Mesenchymal stem cell (in vitro differentiated cells and primary cell): ENCODE measurements at regions not wholly inside any gene's neighbourhood (a gene's known extent, or its start where the extent isn't known, plus 50 kb on each side); places are given as distances from the start of the nearest gene placed in this dataset.

Source experiments
- DNase-seq: peaks from one replicate; pipeline ENCODE4 v3.0.0-alpha.2; 2013
- H2AFZ ChIP-seq: one replicate; pipeline ENCODE4 v1.6.1; 2013; ENCODE audit warnings: low read depth, mild to moderate bottlenecking, control low read depth, inconsistent platforms, low read length, moderate library complexity
- H2AK5ac ChIP-seq: 2 replicates; pipeline ENCODE4 v1.6.1; 2013; ENCODE audit warnings: low read length, moderate library complexity, mild to moderate bottlenecking, inconsistent platforms; ENCODE audit not compliant: severe bottlenecking
- H2BK120ac ChIP-seq: one replicate; pipeline ENCODE4 v1.6.1; 2013; ENCODE audit warnings: low read depth, mild to moderate bottlenecking, inconsistent platforms, low read length, moderate library complexity
- H2BK12ac ChIP-seq, 2 experiments: one replicate each; pipeline ENCODE4 v1.6.1; 2013; ENCODE audit warnings: inconsistent platforms in 2 of 2, low read length in 2 of 2, mild to moderate bottlenecking in 2 of 2, moderate library complexity in 2 of 2, control low read depth in 1 of 2
- H2BK15ac ChIP-seq: one replicate; pipeline ENCODE4 v1.6.1; 2013; ENCODE audit warnings: mild to moderate bottlenecking, low read depth, inconsistent platforms; ENCODE audit not compliant: poor library complexity, severe bottlenecking
- H2BK5ac ChIP-seq: 2 replicates; pipeline ENCODE4 v1.6.1; 2013; ENCODE audit warnings: low read depth, mild to moderate bottlenecking, low read length, control low read depth, inconsistent platforms; ENCODE audit not compliant: poor library complexity, severe bottlenecking
- H3K14ac ChIP-seq, 2 experiments: one replicate each; pipeline ENCODE4 v1.6.1; 2013; ENCODE audit warnings: inconsistent platforms in 2 of 2, low read length in 2 of 2, control low read depth in 1 of 2, mild to moderate bottlenecking in 1 of 2, moderate library complexity in 1 of 2
- H3K18ac ChIP-seq, 2 experiments: one replicate each; pipeline ENCODE4 v1.6.1; 2013; ENCODE audit warnings: inconsistent platforms in 2 of 2, low read length in 2 of 2, control low read depth in 1 of 2, low read depth in 1 of 2, mild to moderate bottlenecking in 1 of 2
- H3K23ac ChIP-seq, 2 experiments: one replicate each; pipeline ENCODE4 v1.6.1; 2013; ENCODE audit warnings: inconsistent platforms in 2 of 2, low read length in 2 of 2, mild to moderate bottlenecking in 2 of 2, moderate library complexity in 2 of 2, control low read depth in 1 of 2
- H3K27ac ChIP-seq: 2 replicates; pipeline ENCODE4 v1.5.1; 2013; ENCODE audit warnings: mild to moderate bottlenecking, moderate library complexity, low read length, control low read depth, inconsistent platforms; ENCODE audit not compliant: poor library complexity, severe bottlenecking
- H3K27me3 ChIP-seq, 2 experiments: 2 replicates each; pipeline versions ENCODE4 v1.6.1 to v1.7.0; 2013; ENCODE audit warnings: low read length in 2 of 2, mild to moderate bottlenecking in 2 of 2, moderate library complexity in 2 of 2, control low read depth in 1 of 2, inconsistent platforms in 1 of 2; ENCODE audit not compliant: control insufficient read depth in 1 of 2, insufficient read depth in 1 of 2
- H3K36me3 ChIP-seq, 2 experiments: 2 replicates each; pipeline versions ENCODE4 v1.6.1 to v1.7.0; 2013; ENCODE audit warnings: low read length in 2 of 2, control low read depth in 1 of 2, inconsistent platforms in 1 of 2, low read depth in 1 of 2, mild to moderate bottlenecking in 1 of 2; ENCODE audit not compliant: insufficient read depth in 2 of 2, control insufficient read depth in 1 of 2
- H3K4ac ChIP-seq, 2 experiments: one replicate each; pipeline ENCODE4 v1.6.1; 2013; ENCODE audit warnings: inconsistent platforms in 2 of 2, low read length in 2 of 2, mild to moderate bottlenecking in 2 of 2, moderate library complexity in 2 of 2, control low read depth in 1 of 2, low read depth in 1 of 2
- H3K4me1 ChIP-seq: 2 replicates; pipeline ENCODE4 v1.6.1; 2013; ENCODE audit warnings: low read depth, low read length, control low read depth; ENCODE audit not compliant: control insufficient read depth, insufficient read depth
- H3K4me2 ChIP-seq: 2 replicates; pipeline ENCODE4 v1.6.1; 2013; ENCODE audit warnings: low read length, mild to moderate bottlenecking, inconsistent platforms; ENCODE audit not compliant: poor library complexity, severe bottlenecking
- H3K4me3 ChIP-seq, 2 experiments: 2 replicates each; pipeline versions ENCODE4 v1.5.1 to v1.7.0; 2013; ENCODE audit warnings: low read length in 2 of 2, mild to moderate bottlenecking in 2 of 2, control low read depth in 1 of 2, low read depth in 1 of 2; ENCODE audit not compliant: insufficient read depth in 1 of 2
- H3K79me1 ChIP-seq: replicated peaks from 2 replicates; pipeline ENCODE4 v1.6.1; 2013; ENCODE audit warnings: mild to moderate bottlenecking, control low read depth, low read length, inconsistent platforms; ENCODE audit not compliant: poor library complexity, severe bottlenecking
- H3K9ac ChIP-seq: 2 replicates; pipeline ENCODE4 v1.7.0; 2013; ENCODE audit warnings: mild to moderate bottlenecking, low read length, moderate library complexity
- H3K9me3 ChIP-seq: 2 replicates; pipeline ENCODE4 v1.7.0; 2013; ENCODE audit warnings: mild to moderate bottlenecking, low read length; ENCODE audit not compliant: control insufficient read depth
- H4K8ac ChIP-seq: one replicate; pipeline ENCODE4 v1.6.1; 2013; ENCODE audit warnings: inconsistent platforms, mild to moderate bottlenecking, low read length, moderate library complexity
- H4K91ac ChIP-seq: one replicate; pipeline ENCODE4 v1.6.1; 2013; ENCODE audit warnings: mild to moderate bottlenecking, low read length, inconsistent platforms
- WGBS: methylation state at CpG from one replicate; pipeline ENCODE4 v1.1.7; 2013; ENCODE audit warnings: mixed read lengths; 5-methylcytosine and 5-hydroxymethylcytosine counted together

- H3K14ac ChIP-seq, result no peak overlapping the region
- no peaks in the 10 kb centered on the region for H3K79me1 ChIP-seq
- H4K91ac ChIP-seq, result no peak overlapping the region
- H3K36me3 ChIP-seq, result no peaks in the 10 kb centered on the region
- no peak overlapping the region for H2AFZ ChIP-seq
- DNase-seq, result no peak
- H3K4ac ChIP-seq, result no peak overlapping the region
- no peaks in the 10 kb centered on the region for H3K9me3 ChIP-seq
- H2BK5ac ChIP-seq, result no peak overlapping the region
- no peak overlapping the region for H2BK12ac ChIP-seq
- no peak overlapping the region for H3K9ac ChIP-seq
- no peak overlapping the region for H2BK15ac ChIP-seq
- H3K23ac ChIP-seq, result no peak overlapping the region
- H2BK120ac ChIP-seq, result no peak overlapping the region
- no peaks in the 10 kb centered on the region for H3K27me3 ChIP-seq
- H3K4me3 ChIP-seq, result no peak overlapping the region
- WGBS, result 94% methylated on average over 2 of the region's 2 CpGs
- H4K8ac ChIP-seq, result no peak overlapping the region
- H3K4me2 ChIP-seq, result no peak overlapping the region
- no peak overlapping the region for H2AK5ac ChIP-seq
- H3K4me1 ChIP-seq, result no peaks in the 10 kb centered on the region
- H3K27ac ChIP-seq, result no peak overlapping the region
- H3K18ac ChIP-seq, result no peak overlapping the region
These were observed 445.8 kb downstream of the HTR1B start for GRCh38 chr6:77017537-77017936.

- no peak overlapping the region for H2BK5ac ChIP-seq
- no peak overlapping the region for H3K18ac ChIP-seq
- no peak overlapping the region for H2BK12ac ChIP-seq
- H2BK120ac ChIP-seq, result no peak overlapping the region
- H3K79me1 ChIP-seq, result no peaks in the 10 kb centered on the region
- no peak overlapping the region for H3K9ac ChIP-seq
- H2AK5ac ChIP-seq, result no peak overlapping the region
- no peak overlapping the region for H4K8ac ChIP-seq
- no peaks in the 10 kb centered on the region for H3K4me1 ChIP-seq
- H3K14ac ChIP-seq, result no peak overlapping the region
- H3K4ac ChIP-seq, result no peak overlapping the region
- DNase-seq, result peak; percentile 83
- no peak overlapping the region for H3K23ac ChIP-seq
- WGBS, result 23% methylated on average over 1 of the region's 1 CpG
- no peaks in the 10 kb centered on the region for H3K27me3 ChIP-seq
- H3K4me2 ChIP-seq, result no peak overlapping the region
- H4K91ac ChIP-seq, result no peak overlapping the region
- H2BK15ac ChIP-seq, result no peak overlapping the region
- no peak overlapping the region for H3K4me3 ChIP-seq
- H3K9me3 ChIP-seq, result peaks cover 6% of the 10 kb centered on the region
- H2AFZ ChIP-seq, result no peak overlapping the region
- H3K36me3 ChIP-seq, result peaks cover 0 to 2% of the 10 kb centered on the region in 2 experiments
- H3K27ac ChIP-seq, result no peak overlapping the region
These were observed 447.9 kb downstream of the HTR1B start for GRCh38 chr6:77015350-77015749.

GRCh38 chr6:77011929-77012545 is 451.3 kb downstream of the HTR1B start:
- H4K91ac ChIP-seq, result peak overlapping the region; percentile 78
- no peak overlapping the region for H2AFZ ChIP-seq
- H3K27me3 ChIP-seq, result no peaks in the 10 kb centered on the region
- no peak overlapping the region for H3K4me3 ChIP-seq
- no peak overlapping the region for H2BK120ac ChIP-seq
- H3K4ac ChIP-seq, result no peak overlapping the region
- H3K23ac ChIP-seq, result no peak overlapping the region
- H2AK5ac ChIP-seq, result no peak overlapping the region
- peaks cover 0 to 2% of the 10 kb centered on the region in 2 experiments for H3K36me3 ChIP-seq
- H3K14ac ChIP-seq, result peak overlapping the region in 1 of 2 experiments; percentile 30
- no peak overlapping the region for H3K4me2 ChIP-seq
- no peaks in the 10 kb centered on the region for H3K4me1 ChIP-seq
- H3K27ac ChIP-seq, result no peak overlapping the region
- peak overlapping the region; percentile 40 for H2BK15ac ChIP-seq
- H3K9ac ChIP-seq, result no peak overlapping the region
- peak overlapping the region; percentile 4 to 61 for H3K18ac ChIP-seq
- no peaks in the 10 kb centered on the region for H3K79me1 ChIP-seq
- peaks cover 7% of the 10 kb centered on the region for H3K9me3 ChIP-seq
- WGBS, result 99% methylated on average over 8 of the region's 10 CpGs
- H2BK5ac ChIP-seq, result no peak overlapping the region
- no peak for DNase-seq
- peak overlapping the region in 1 of 2 experiments; percentile 17 for H2BK12ac ChIP-seq
- peak overlapping the region; percentile 84 for H4K8ac ChIP-seq

GRCh38 chr6:77010931-77011542 is 452.3 kb downstream of the HTR1B start:
- Histone ChIP-seq H2AFZ (no peak overlapping the region), H4K8ac (no peak overlapping the region), H3K36me3 (peaks cover 0 to 2% of the 10 kb centered on the region in 2 experiments), H3K4me3 (no peak overlapping the region), H4K91ac (no peak overlapping the region), H3K14ac (no peak overlapping the region), H3K4me2 (no peak overlapping the region), H3K27me3 (no peaks in the 10 kb centered on the region), H3K23ac (no peak overlapping the region), H3K9me3 (peaks cover 9% of the 10 kb centered on the region), H2BK120ac (no peak overlapping the region), H3K4me1 (no peaks in the 10 kb centered on the region), H2BK15ac (no peak overlapping the region), H2AK5ac (no peak overlapping the region), H3K27ac (no peak overlapping the region), H3K4ac (no peak overlapping the region), H2BK12ac (no peak overlapping the region), H3K18ac (no peak overlapping the region), H3K79me1 (no peaks in the 10 kb centered on the region), H3K9ac (no peak overlapping the region), H2BK5ac (no peak overlapping the region)
- 90% methylated on average over 17 of the region's 17 CpGs for WGBS
- no peak for DNase-seq
